Right ventricle myocardium superior (tissue), 1 donor: ENCODE measurements at regions not wholly inside any gene's neighbourhood (a gene's known extent, or its start where the extent isn't known, plus 50 kb on each side); places are given as distances from the start of the nearest gene placed in this dataset.

ENCODE experiments used
- ATAC-seq: fragments of 200-7000 bp; cut with Tn5 transposase; one replicate; pipeline ENCODE4 v1.9.1; 2020; ENCODE audit warnings: mild to moderate bottlenecking; ENCODE audit not compliant: poor library complexity
- DNase-seq: peaks from one replicate; pipeline ENCODE4 v3.0.0-alpha.2; 2020
- intact Hi-C: fragments of 100-400 bp; cut with DNase I; formaldehyde crosslinking; loops from one replicate; pipeline ENCODE4 v1.11.2; 2022
- donor health status: DM: no; HTN: yes; CAD: no; lungs with severe emphysema.

- intact Hi-C loops: no loop called here
- ATAC-seq (no peak), DNase-seq (no peak)
These were observed 81.0 kb downstream of the SEMA4F start for GRCh38 chr2:74735009-74735408.

- no peak for ATAC-seq
- intact Hi-C loops: no loop called here
- no peak for DNase-seq
These were observed 81.5 kb downstream of the SEMA4F start for GRCh38 chr2:74735564-74735963.

- DNase-seq (no peak), ATAC-seq (no peak)
- intact Hi-C loops: no loop called here
These were observed 82.5 kb downstream of the SEMA4F start for GRCh38 chr2:74736589-74736988.

GRCh38 chr2:74738586-74738985 lies 84.5 kb downstream of the SEMA4F start:
- DNase-seq (no peak), ATAC-seq (no peak)
- intact Hi-C loops: no loop called here

- no peak for ATAC-seq
- intact Hi-C loops: no loop called here
- no peak for DNase-seq
These were observed 85.1 kb downstream of the SEMA4F start for GRCh38 chr2:74739129-74739528.

- intact Hi-C loops: no loop called here
- ATAC-seq: no peak
- no peak for DNase-seq
These were observed 85.7 kb downstream of the SEMA4F start for GRCh38 chr2:74739733-74740241.

GRCh38 chr2:74740395-74740740 lies 86.3 kb downstream of the SEMA4F start:
- ATAC-seq (no peak), DNase-seq (no peak)
- intact Hi-C loops: no loop called here

- ATAC-seq: peak; percentile 88
- intact Hi-C loops: no loop called here
- peak; percentile 56 for DNase-seq
These were observed 86.8 kb downstream of the SEMA4F start for GRCh38 chr2:74740741-74741431.

GRCh38 chr2:74741629-74742028 lies 87.6 kb downstream of the SEMA4F start:
- no peak for ATAC-seq
- DNase-seq: no peak
- intact Hi-C loops: no loop called here

- DNase-seq (no peak), ATAC-seq (no peak)
- intact Hi-C loops: no loop called here
These were observed 88.4 kb downstream of the SEMA4F start for GRCh38 chr2:74742471-74742870.

- no peak for DNase-seq
- no peak for ATAC-seq
- intact Hi-C loops: no loop called here
These were observed 89.0 kb downstream of the SEMA4F start for GRCh38 chr2:74743039-74743438.

GRCh38 chr2:74743778-74744177 lies 89.7 kb downstream of the SEMA4F start:
- intact Hi-C loops: no loop called here
- DNase-seq: no peak
- no peak for ATAC-seq

- DNase-seq: no peak
- no peak for ATAC-seq
- intact Hi-C loops: no loop called here
These were observed 89.0 kb upstream of the HK2 start for GRCh38 chr2:74744731-74745515.

- DNase-seq (no peak), ATAC-seq (no peak)
- intact Hi-C loops: no loop called here
These were observed 88.2 kb upstream of the HK2 start for GRCh38 chr2:74745766-74746165.

- DNase-seq (no peak), ATAC-seq (no peak)
- intact Hi-C loops: no loop called here
These were observed 87.4 kb upstream of the HK2 start for GRCh38 chr2:74746480-74746879.

GRCh38 chr2:74747411-74748080 lies 86.4 kb upstream of the HK2 start:
- DNase-seq (no peak), ATAC-seq (no peak)
- intact Hi-C loops: no loop called here

- intact Hi-C loops: no loop called here
- DNase-seq (no peak), ATAC-seq (no peak)
These were observed 85.3 kb upstream of the HK2 start for GRCh38 chr2:74748665-74749064.

- intact Hi-C loops: no loop called here
- DNase-seq (no peak), ATAC-seq (no peak)
These were observed 84.5 kb upstream of the HK2 start for GRCh38 chr2:74749432-74749831.

GRCh38 chr2:74751981-74752851 lies 81.7 kb upstream of the HK2 start:
- ATAC-seq (no peak), DNase-seq (no peak)
- intact Hi-C loops: no loop called here
